ENCODE measurements at regions not wholly inside any gene's neighbourhood (a gene's known extent, or its start where the extent isn't known, plus 50 kb on each side); places are given as distances from the start of the nearest gene placed in this dataset.

GRCh38 chr13:28560612-28561011 is 65.7 kb upstream of the FLT1 start:
- Mint-ChIP-seq H3K36me3 (no peaks in the 10 kb centered on the region), H3K9me3 (no peaks in the 10 kb centered on the region), H3K27me3 (peaks cover 6% of the 10 kb centered on the region), H3K4me3 (no peak overlapping the region), H3K4me1 (no peaks in the 10 kb centered on the region), H3K27ac (no peak overlapping the region)
- no peak for DNase-seq

DNA sequence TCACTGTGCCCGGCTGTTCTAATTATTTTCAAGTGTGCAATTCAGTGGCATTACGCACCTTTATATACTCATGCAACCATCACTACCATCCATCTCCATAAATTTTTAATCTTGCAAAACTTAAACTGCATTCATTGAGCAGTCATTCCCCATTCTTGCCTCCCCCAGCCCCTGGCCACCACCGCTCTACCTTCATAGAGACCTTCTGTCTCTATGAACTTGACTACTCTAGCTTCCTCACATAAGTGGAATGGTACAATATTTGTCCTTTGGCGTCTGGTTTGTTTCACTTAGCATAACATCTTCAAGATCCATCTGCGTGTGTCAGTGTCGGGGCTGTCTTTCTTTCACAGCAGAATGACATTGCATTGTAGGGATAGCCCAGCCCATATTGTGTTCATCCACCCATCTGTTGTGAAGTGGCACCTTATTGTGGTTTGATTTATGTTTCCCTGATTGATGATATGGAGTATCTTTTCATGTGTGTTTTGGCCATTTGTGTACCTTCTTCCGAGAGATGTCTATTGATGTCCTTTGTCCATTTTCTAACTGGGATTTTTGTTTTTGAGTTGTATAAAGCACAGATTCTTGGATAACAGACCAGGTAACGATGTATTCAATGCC is 64.8 kb upstream of the FLT1 start:
- Mint-ChIP-seq H3K4me3 (no peak overlapping the region), H3K36me3 (no peaks in the 10 kb centered on the region), H3K27me3 (peaks cover 6% of the 10 kb centered on the region), H3K4me1 (no peaks in the 10 kb centered on the region), H3K27ac (no peak overlapping the region), H3K9me3 (no peaks in the 10 kb centered on the region)
- DNase-seq = no peak

GRCh38 chr13:28558567-28558966 is 63.6 kb upstream of the FLT1 start:
- H3K36me3 Mint-ChIP-seq = no peaks in the 10 kb centered on the region

DNA sequence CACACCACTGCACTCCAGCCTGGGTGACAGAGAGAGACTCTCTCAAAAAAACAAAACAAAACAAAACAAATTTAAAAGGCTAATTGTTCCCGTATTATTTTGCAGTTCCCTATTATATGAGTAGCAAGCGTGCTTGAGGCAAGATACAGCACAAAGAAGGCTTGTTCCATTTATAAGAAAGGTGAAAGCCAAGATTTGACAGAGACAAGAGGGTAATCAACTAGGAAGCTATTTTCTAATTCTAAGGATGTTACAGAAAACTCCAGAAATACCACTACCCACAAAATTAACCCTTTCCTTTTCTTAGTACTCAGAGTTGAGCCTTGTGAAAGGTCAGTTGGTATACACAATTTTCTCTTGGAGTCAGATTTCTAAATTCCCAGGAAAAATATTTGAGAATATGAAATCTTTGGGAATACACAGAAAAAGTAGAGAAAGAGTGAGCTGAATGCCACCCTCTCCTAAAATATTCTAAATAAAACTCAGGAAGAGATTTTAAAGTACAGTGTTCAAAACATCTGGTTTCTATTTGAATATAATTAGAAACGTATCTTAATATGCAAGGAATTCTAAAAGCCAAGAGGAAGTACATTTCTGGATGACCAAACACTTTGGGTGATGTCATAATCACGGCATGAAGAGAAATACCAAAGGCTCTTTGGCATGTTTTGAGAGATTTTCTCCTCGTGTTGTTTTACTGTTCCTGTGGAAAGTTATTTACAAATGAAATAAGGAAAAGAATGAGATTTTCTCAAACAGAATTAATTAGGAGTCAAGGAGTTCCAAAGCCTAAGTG is 63.0 kb upstream of the FLT1 start:
- H3K4me3 Mint-ChIP-seq = no peak overlapping the region
- H3K27me3 Mint-ChIP-seq = peaks cover 6% of the 10 kb centered on the region
- H3K36me3 Mint-ChIP-seq = no peaks in the 10 kb centered on the region
- H3K27ac Mint-ChIP-seq = no peak overlapping the region
- no peak for DNase-seq
- no peaks in the 10 kb centered on the region for H3K4me1 Mint-ChIP-seq
- no peaks in the 10 kb centered on the region for H3K9me3 Mint-ChIP-seq

More at GRCh38 chr13:28558567-28558966, 63.6 kb upstream of the FLT1 start:
- Mint-ChIP-seq H3K4me3 (no peak overlapping the region), H3K27me3 (peaks cover 6% of the 10 kb centered on the region), H3K9me3 (no peaks in the 10 kb centered on the region), H3K27ac (no peak overlapping the region), H3K4me1 (no peaks in the 10 kb centered on the region)
- no peak for DNase-seq

GRCh38 chr13:28555096-28555495 is 60.2 kb upstream of the FLT1 start:
- H3K4me3 Mint-ChIP-seq = no peak overlapping the region
- H3K27ac Mint-ChIP-seq = no peak overlapping the region
- H3K4me1 Mint-ChIP-seq = no peaks in the 10 kb centered on the region
- H3K27me3 Mint-ChIP-seq = peaks cover 10% of the 10 kb centered on the region
- no peaks in the 10 kb centered on the region for H3K36me3 Mint-ChIP-seq
- H3K9me3 Mint-ChIP-seq = no peaks in the 10 kb centered on the region
- no peak for DNase-seq

DNA sequence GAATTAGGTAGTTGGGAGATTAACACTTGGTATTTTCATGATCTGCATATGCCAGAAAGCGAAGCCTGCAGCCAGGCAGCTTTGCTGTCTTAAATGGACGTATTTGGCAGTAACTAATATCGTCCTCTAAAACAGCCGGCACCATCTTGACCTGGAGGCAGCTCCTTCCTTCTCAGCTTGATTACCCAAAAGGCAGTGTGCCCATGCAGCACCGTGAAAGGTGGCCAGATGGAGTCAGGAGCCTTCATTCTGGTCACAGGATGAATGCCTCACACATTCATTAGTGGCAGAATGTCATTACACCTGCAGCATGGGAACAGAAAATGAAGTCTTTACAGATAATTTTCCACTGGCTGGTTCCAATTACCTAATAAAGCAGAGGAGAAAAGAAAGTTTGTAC is 59.0 kb upstream of the FLT1 start:
- H3K4me3 Mint-ChIP-seq = no peak overlapping the region
- H3K9me3 Mint-ChIP-seq = no peaks in the 10 kb centered on the region
- no peak overlapping the region for H3K27ac Mint-ChIP-seq
- peaks cover 10% of the 10 kb centered on the region for H3K27me3 Mint-ChIP-seq
- H3K36me3 Mint-ChIP-seq = no peaks in the 10 kb centered on the region
- no peaks in the 10 kb centered on the region for H3K4me1 Mint-ChIP-seq
- no peak for DNase-seq

DNA sequence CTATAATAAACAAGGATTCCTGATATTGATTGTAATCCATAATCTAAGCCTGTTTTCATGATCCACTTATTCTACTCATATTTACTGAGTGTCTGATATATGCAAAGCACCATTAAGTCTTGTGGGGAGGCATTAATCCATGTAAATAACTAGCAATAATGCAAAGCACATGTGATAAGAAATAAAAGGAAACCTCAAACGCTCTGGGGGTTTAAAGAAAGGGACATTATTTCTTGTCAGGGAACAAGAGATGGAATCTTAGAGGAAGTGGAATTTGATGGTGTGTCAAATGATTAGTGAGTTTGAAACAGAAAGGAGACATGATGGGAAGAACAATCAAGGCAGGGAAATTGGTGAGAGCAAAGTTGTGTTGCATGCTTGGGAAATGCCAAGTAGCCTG is 57.4 kb upstream of the FLT1 start:
- DNase-seq = no peak
- Mint-ChIP-seq H3K27ac (no peak overlapping the region), H3K27me3 (peaks cover 16% of the 10 kb centered on the region), H3K4me3 (no peak overlapping the region), H3K4me1 (no peaks in the 10 kb centered on the region), H3K36me3 (no peaks in the 10 kb centered on the region), H3K9me3 (no peaks in the 10 kb centered on the region)

DNA sequence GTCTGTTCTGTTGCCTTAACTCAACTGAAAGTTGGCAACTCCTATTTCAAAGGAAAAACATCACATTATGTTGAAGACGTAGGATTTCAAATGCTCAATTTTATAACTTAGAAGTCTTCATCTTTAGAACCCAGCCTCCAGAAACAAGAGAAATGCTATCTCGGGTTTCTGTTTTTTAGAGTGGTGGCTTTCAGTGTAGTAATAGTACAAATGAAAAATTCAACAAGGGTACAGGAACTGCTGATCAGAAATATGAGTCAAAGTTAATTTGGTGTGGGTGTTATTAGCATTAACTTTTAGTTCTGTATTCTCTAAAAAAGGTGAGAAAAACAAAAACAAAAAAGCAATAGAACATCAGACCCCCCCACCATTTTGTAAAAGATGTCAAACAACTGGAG is 56.6 kb upstream of the FLT1 start:
- Mint-ChIP-seq H3K27me3 (peaks cover 13% of the 10 kb centered on the region), H3K9me3 (no peaks in the 10 kb centered on the region), H3K4me3 (no peak overlapping the region), H3K4me1 (no peaks in the 10 kb centered on the region), H3K27ac (no peak overlapping the region), H3K36me3 (no peaks in the 10 kb centered on the region)
- DNase-seq = no peak

DNA sequence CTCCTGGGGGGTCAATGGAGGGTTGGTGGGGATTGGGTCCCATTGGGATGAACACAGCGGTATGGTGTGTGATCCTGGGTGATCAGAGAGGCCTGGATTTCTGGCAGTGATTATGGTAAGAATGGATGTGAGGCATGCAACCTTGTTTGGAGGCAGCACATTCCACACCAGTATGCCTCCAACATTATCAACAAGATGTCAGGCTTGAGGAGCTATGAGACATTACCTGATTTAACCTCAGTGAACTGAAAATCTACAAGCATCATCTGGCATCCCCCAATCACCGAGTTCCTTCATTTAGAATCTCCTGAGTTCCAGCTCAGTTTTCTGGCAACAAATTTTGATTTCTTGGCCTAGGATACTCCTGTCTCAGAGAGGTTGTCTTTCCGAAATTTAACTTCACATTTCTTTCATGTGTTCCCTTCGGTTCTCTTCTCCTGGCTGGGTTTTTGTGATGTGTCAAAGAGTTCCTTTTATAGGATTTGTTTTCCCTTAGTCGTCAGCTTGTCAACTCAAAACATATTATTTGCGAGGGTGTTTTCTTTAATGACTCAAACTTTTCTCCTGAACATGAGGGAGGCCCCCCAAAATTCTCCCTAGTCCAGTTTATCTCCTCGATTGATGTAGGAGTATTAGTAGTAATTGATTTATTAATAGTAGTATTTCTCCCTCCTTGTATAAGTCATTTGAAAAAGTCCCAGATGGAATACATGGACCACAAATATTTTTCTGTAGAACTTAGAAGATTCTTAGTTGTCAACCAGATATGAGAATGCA is 56.0 kb upstream of the FLT1 start:
- H3K4me3 Mint-ChIP-seq = no peak overlapping the region
- no peaks in the 10 kb centered on the region for H3K4me1 Mint-ChIP-seq
- H3K27ac Mint-ChIP-seq = no peak overlapping the region
- no peaks in the 10 kb centered on the region for H3K36me3 Mint-ChIP-seq
- peaks cover 11% of the 10 kb centered on the region for H3K27me3 Mint-ChIP-seq
- no peak for DNase-seq
- no peaks in the 10 kb centered on the region for H3K9me3 Mint-ChIP-seq

DNA sequence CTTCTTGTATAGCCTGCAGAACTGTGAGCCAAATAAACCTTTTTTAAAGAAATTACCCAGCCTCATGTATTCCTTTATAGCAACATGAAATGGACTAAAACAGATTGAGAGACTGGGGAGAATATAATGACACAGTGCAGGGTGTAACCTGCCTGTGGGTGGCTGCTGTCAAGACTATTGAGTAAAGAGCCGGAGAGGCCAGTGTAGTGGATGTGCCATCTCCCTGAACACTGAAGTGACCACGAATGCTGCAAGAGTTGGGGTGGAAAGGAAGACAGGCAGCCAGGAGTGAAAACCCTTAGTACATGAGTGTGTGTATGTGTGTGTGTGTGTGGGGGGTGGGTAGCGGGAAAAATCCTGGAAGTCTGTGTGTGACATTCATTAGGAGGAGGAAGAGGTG is 55.2 kb upstream of the FLT1 start:
- H3K4me1 Mint-ChIP-seq = no peaks in the 10 kb centered on the region
- no peak overlapping the region for H3K4me3 Mint-ChIP-seq
- no peaks in the 10 kb centered on the region for H3K9me3 Mint-ChIP-seq
- H3K27ac Mint-ChIP-seq = no peak overlapping the region
- no peak for DNase-seq
- H3K36me3 Mint-ChIP-seq = no peaks in the 10 kb centered on the region
- peaks cover 10% of the 10 kb centered on the region for H3K27me3 Mint-ChIP-seq

DNA sequence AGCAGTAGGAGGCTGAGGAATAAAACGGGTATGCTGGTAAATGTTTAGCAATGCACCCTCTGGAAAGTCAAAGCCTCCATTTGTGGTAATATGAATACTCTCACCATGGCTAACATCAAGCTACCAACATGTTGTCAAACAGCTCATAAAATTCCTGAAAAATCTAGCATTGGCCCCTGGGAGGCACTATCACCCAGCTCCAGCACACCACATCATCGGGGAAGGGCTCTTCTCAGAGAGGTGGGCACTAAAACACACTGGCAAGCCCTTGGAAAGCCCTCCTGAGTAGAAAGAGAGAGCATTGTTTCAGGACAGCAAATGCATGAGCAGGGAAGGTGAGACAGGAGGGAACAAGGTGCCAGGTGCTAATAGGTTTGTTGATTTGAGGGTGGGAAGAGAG is 53.9 kb upstream of the FLT1 start:
- no peak overlapping the region for H3K27ac Mint-ChIP-seq
- no peak for DNase-seq
- no peak overlapping the region for H3K4me3 Mint-ChIP-seq
- no peaks in the 10 kb centered on the region for H3K4me1 Mint-ChIP-seq
- peaks cover 8% of the 10 kb centered on the region for H3K9me3 Mint-ChIP-seq
- peaks cover 16% of the 10 kb centered on the region for H3K27me3 Mint-ChIP-seq
- H3K36me3 Mint-ChIP-seq = no peaks in the 10 kb centered on the region

DNA sequence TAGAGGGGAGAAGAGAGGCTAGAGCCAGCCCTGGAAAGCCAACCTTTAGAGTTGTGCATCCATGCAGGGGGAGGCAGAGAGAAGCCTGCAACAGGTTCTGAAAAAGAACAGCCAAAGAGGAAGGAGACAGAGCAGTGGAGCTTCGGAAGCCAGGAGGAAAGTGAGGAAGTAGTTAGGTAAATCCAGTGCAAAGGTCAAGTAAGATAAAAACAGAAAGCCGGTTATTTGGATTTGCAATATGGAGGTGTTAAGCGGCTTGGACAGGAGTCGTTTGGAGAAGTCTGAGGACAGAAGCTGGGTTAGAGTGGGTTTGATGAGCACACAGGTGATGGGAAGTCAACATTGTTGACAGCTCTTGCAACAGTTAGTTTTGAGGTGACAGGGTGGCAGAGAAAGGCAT is 53.5 kb upstream of the FLT1 start:
- no peaks in the 10 kb centered on the region for H3K36me3 Mint-ChIP-seq
- peaks cover 12% of the 10 kb centered on the region for H3K9me3 Mint-ChIP-seq
- H3K4me3 Mint-ChIP-seq = no peak overlapping the region
- no peak overlapping the region for H3K27ac Mint-ChIP-seq
- H3K4me1 Mint-ChIP-seq = no peaks in the 10 kb centered on the region
- no peak for DNase-seq
- H3K27me3 Mint-ChIP-seq = peaks cover 16% of the 10 kb centered on the region

- Mint-ChIP-seq H3K9me3 (peaks cover 12% of the 10 kb centered on the region), H3K27me3 (peaks cover 19% of the 10 kb centered on the region), H3K27ac (no peak overlapping the region), H3K4me3 (no peak overlapping the region), H3K4me1 (peaks cover 2% of the 10 kb centered on the region), H3K36me3 (no peaks in the 10 kb centered on the region)
- no peak for DNase-seq
Measured at GRCh38 chr13:28545583-28546333, 50.8 kb upstream of the FLT1 start.
